GM12864 (cell line): ENCODE measurements at regions not wholly inside any gene's neighbourhood (a gene's known extent, or its start where the extent isn't known, plus 50 kb on each side); places are given as distances from the start of the nearest gene placed in this dataset.
"Not testable (repeated sequence)": the region's sequence is repeated elsewhere in the genome, so short reads cannot be mapped to it uniquely, and the experiment has no call there.

Source experiments
- DNase-seq: peaks from one replicate; pipeline ENCODE4 v3.0.0-alpha.2; 2011; ENCODE audit warnings: low read depth
- H3K4me3 ChIP-seq: 2 replicates; pipeline ENCODE4 v1.5.1; 2011; ENCODE audit warnings: mild to moderate bottlenecking, low read depth, low read length, control low read depth
- CTCF ChIP-seq: IDR thresholded peaks from 2 replicates; pipeline ENCODE4 v1.5.1; 2011; ENCODE audit warnings: low read depth, mild to moderate bottlenecking, moderate library complexity, low read length, control low read depth, inconsistent platforms; ENCODE audit errors: missing control alignments

GRCh38 chr14:71758229-71758951 lies 173.8 kb upstream of the RGS6 start:
- no peak for DNase-seq
- H3K4me3 ChIP-seq = no peak overlapping the region
- TF ChIP-seq CTCF = no peak

GRCh38 chr14:71762575-71762974 lies 169.7 kb upstream of the RGS6 start:
- TF ChIP-seq CTCF = no peak
- DNase-seq = no peak
- no peak overlapping the region for H3K4me3 ChIP-seq

- no peak overlapping the region for H3K4me3 ChIP-seq
- no peak for DNase-seq
Observed at GRCh38 chr14:71764701-71765382, 167.4 kb upstream of the RGS6 start.

GRCh38 chr14:71765505-71765904 lies 166.7 kb upstream of the RGS6 start:
- DNase-seq = no peak
- H3K4me3 ChIP-seq = no peak overlapping the region
- no peak for TF ChIP-seq CTCF

More at GRCh38 chr14:71764701-71765382, 167.4 kb upstream of the RGS6 start:
- TF ChIP-seq CTCF = no peak

- no peak for TF ChIP-seq CTCF
- DNase-seq = no peak
- no peak overlapping the region for H3K4me3 ChIP-seq
Observed at GRCh38 chr14:71770431-71770830, 161.8 kb upstream of the RGS6 start.

- H3K4me3 ChIP-seq, DNase-seq: not testable (repeated sequence)
Observed at GRCh38 chr14:71771421-71771820, 160.8 kb upstream of the RGS6 start.

GRCh38 chr14:71771996-71772395 lies 160.2 kb upstream of the RGS6 start:
- not testable (repeated sequence) for H3K4me3 ChIP-seq, DNase-seq

GRCh38 chr14:71773898-71774481 lies 158.2 kb upstream of the RGS6 start:
- no peak for DNase-seq
- no peak for TF ChIP-seq CTCF
- no peak overlapping the region for H3K4me3 ChIP-seq
